Gastrocnemius medialis (tissue), 4 donors: ENCODE measurements at regions not wholly inside any gene's neighbourhood (a gene's known extent, or its start where the extent isn't known, plus 50 kb on each side); places are given as distances from the start of the nearest gene placed in this dataset.

Experiments
- ATAC-seq, 2 donors: fragments of 150-250 bp; one replicate each; pipeline ENCODE4 v1.9.1; 2016
- DNase-seq, 2 donors: peaks; one replicate each; pipeline ENCODE4 v3.0.0-alpha.2; 2019
- H3K27ac ChIP-seq, 4 donors: fragments of 200-600 bp; sonication (generic); 1 replicate in 1 of 4; 2 replicates in 3 of 4; pipeline ENCODE4 v1.5.1; 2016 to 2018; ENCODE audit warnings: mild to moderate bottlenecking in 2 of 4, moderate library complexity in 1 of 4
- H3K27me3 ChIP-seq, 3 donors: fragments of 200-600 bp; sonication (generic) in 2 of 3; 1 replicate in 1 of 3; 2 replicates in 2 of 3; pipeline versions ENCODE4 v1.5.1 to v1.6.0; 2016 to 2019; ENCODE audit warnings: mild to moderate bottlenecking in 1 of 3, moderate library complexity in 1 of 3
- H3K36me3 ChIP-seq, 2 donors: fragments of 200-600 bp; sonication (generic) in 1 of 2; one replicate each; pipeline ENCODE4 v1.5.1; 2017 to 2018
- H3K4me1 ChIP-seq, 2 donors: fragments of 200-600 bp; sonication (generic) in 1 of 2; one replicate each; pipeline ENCODE4 v1.5.1; 2016 to 2017; ENCODE audit warnings: mild to moderate bottlenecking in 2 of 2
- H3K4me3 ChIP-seq, 4 donors: fragments of 200-600 bp; sonication (generic) in 3 of 4; 1 replicate in 1 of 4; 2 replicates in 3 of 4; pipeline ENCODE4 v1.5.1; 2016 to 2019; ENCODE audit warnings: mild to moderate bottlenecking in 2 of 4
- H3K9me3 ChIP-seq, 3 donors: fragments of 200-600 bp; sonication (generic) in 2 of 3; 1 replicate in 1 of 3; 2 replicates in 2 of 3; pipeline ENCODE4 v1.5.1; 2016 to 2019
- POLR2A ChIP-seq, 2 donors: fragments of 450-650 bp; IDR thresholded peaks; one replicate each; pipeline ENCODE4 v1.6.1; 2017; ENCODE audit warnings: antibody characterized with exemption in 2 of 2, mild to moderate bottlenecking in 2 of 2, moderate library complexity in 2 of 2
- in situ Hi-C, 4 donors: fragments of 200-750 bp; cut with MboI; loops; one replicate each; pipeline versions ENCODE4 v1.15.0 to v1.8.0; 2017; ENCODE audit warnings: low sequenced_read_pairs in 4 of 4
- intact Hi-C: fragments of 100-400 bp; cut with DNase I; formaldehyde crosslinking; loops from one replicate; pipeline ENCODE4 v1.15.1; 2023; ENCODE audit warnings: low total_unique reads
- TF ChIP-seq, protein P1 (sequence below), 5 experiments: fragments of 450-650 bp in 3 of 5; fragments of 200-600 bp in 2 of 5; sonication (generic) in 2 of 5; IDR thresholded peaks in 4 of 5; conservative IDR thresholded peaks in 1 of 5; 1 replicate in 4 of 5; 2 replicates in 1 of 5; pipeline ENCODE4 v1.5.1; 2016 to 2019; ENCODE audit warnings: antibody characterized with exemption in 5 of 5, mild to moderate bottlenecking in 3 of 5, moderate library complexity in 3 of 5

DNA sequence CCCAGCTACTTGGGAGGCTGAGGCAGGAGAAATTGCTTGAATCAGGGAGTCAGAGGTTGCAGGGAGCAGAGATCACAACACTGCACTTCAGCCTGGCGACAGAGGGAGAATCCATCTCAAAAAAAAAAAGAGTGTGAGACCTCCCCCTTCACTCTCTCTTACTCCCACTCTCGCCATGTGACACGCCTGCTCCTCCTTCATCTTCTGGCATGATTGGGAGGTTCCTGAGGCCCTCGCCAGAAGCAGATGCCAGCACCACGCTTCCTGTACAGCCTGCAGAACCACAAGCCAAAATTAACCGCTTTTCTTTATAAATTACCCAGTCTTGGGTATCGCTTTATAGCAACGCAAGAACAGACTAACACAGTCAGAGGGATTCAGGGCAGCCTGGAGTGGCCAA lies 66.3 kb upstream of the CREB1 start:
- H3K27ac ChIP-seq = no peak overlapping the region
- no peak for DNase-seq
- no peak for TF ChIP-seq POLR2A (IDR thresholded peaks at IDR 0.05)
- TF ChIP-seq, protein P1, sequence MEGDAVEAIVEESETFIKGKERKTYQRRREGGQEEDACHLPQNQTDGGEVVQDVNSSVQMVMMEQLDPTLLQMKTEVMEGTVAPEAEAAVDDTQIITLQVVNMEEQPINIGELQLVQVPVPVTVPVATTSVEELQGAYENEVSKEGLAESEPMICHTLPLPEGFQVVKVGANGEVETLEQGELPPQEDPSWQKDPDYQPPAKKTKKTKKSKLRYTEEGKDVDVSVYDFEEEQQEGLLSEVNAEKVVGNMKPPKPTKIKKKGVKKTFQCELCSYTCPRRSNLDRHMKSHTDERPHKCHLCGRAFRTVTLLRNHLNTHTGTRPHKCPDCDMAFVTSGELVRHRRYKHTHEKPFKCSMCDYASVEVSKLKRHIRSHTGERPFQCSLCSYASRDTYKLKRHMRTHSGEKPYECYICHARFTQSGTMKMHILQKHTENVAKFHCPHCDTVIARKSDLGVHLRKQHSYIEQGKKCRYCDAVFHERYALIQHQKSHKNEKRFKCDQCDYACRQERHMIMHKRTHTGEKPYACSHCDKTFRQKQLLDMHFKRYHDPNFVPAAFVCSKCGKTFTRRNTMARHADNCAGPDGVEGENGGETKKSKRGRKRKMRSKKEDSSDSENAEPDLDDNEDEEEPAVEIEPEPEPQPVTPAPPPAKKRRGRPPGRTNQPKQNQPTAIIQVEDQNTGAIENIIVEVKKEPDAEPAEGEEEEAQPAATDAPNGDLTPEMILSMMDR (IDR thresholded peaks at IDR 0.05 in 4 of 5, conservative IDR thresholded peaks at IDR 0.05 in 1 of 5) = no peak
- no peaks in the 10 kb centered on the region for H3K27me3 ChIP-seq
- H3K4me1 ChIP-seq = no peaks in the 10 kb centered on the region
- in situ Hi-C loops (no loop called here), intact Hi-C loops (no loop called here)
- no peaks in the 10 kb centered on the region for H3K36me3 ChIP-seq
- no peak for ATAC-seq
- no peak overlapping the region for H3K4me3 ChIP-seq
- H3K9me3 ChIP-seq = no peaks in the 10 kb centered on the region

DNA sequence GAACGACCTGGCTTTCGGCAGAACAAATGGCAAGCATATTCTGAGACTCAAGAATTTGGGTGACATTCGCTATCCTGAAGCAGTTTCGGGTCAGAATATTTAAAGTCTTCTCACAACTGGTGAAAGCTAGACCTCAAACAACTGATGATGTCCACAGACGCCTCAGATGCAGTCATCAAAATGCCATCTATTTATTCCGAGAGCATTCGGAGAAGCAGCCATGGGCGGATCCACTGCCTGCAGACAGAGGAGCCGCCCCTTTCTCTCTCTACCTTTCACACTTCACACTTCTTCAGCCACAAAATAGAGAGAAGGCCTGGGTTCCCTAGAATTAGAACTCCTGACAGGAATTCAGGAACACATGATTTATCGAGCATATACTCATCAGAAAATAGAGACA lies 65.8 kb upstream of the CREB1 start:
- no peak overlapping the region for H3K27ac ChIP-seq
- in situ Hi-C loops (no loop called here), intact Hi-C loops (no loop called here)
- no peak overlapping the region for H3K4me3 ChIP-seq
- H3K4me1 ChIP-seq = no peaks in the 10 kb centered on the region
- no peak for DNase-seq
- no peaks in the 10 kb centered on the region for H3K36me3 ChIP-seq
- no peaks in the 10 kb centered on the region for H3K27me3 ChIP-seq
- no peak for ATAC-seq
- TF ChIP-seq, protein P1 (IDR thresholded peaks at IDR 0.05 in 4 of 5, conservative IDR thresholded peaks at IDR 0.05 in 1 of 5) = no peak
- TF ChIP-seq POLR2A (IDR thresholded peaks at IDR 0.05) = no peak
- H3K9me3 ChIP-seq = no peaks in the 10 kb centered on the region

DNA sequence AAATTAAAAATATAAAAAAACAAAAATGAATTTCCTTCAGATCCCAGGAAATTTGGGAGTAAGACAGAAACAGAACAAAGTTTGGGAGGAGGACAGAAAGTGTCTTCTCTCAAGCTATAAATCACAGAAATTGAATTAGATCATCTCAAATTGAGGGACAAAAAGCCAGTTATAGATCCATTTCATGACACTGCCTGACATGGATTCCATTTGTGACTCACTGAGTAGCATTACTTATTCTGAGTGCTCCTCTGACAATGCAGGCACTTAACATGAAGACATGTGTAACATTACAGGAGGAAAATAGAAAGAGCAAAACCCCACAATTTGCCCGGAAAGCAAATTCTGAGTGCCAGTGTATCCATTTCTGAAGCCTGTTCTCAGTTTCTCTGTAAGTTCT lies 63.9 kb upstream of the CREB1 start:
- H3K4me3 ChIP-seq = no peak overlapping the region
- in situ Hi-C loops = no loop called here
- TF ChIP-seq, protein P1 (IDR thresholded peaks at IDR 0.05 in 4 of 5, conservative IDR thresholded peaks at IDR 0.05 in 1 of 5) = no peak
- no peak for TF ChIP-seq POLR2A (IDR thresholded peaks at IDR 0.05)
- DNase-seq (no peak), ATAC-seq (no peak)
- intact Hi-C loops = no loop called here
- no peaks in the 10 kb centered on the region for H3K27me3 ChIP-seq
- H3K27ac ChIP-seq = no peak overlapping the region
- no peaks in the 10 kb centered on the region for H3K4me1 ChIP-seq
- H3K36me3 ChIP-seq = no peaks in the 10 kb centered on the region
- H3K9me3 ChIP-seq = no peaks in the 10 kb centered on the region

DNA sequence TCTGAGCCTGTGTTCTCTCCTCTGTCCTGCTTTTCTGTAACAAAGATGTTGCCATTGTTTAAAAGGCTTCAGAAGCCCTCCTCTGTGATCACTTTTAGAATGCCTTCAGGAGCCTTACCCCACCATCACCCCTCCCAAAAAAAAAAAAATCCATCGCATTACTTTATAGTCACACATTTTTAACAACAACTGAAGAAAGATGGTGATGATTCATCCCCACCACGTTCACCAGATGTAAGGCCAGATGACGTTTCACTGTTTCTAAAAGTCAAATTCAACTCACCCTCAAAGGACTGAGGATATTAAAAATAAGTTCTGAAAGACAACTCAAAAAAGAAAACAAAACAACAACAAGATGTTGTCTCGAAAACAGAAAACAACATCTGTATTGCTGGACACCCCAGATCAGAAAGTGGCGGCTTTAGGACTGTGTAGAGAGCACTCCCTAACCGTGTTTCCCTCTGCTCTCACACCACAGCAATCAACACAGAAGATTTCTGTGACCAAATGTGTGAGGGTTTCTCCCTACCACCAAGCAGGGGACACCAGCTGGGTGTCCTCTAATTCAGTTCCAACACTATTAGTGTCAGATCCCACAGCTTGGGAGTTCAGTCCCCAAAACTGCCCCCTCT lies 61.9 kb upstream of the CREB1 start:
- DNase-seq (no peak), ATAC-seq (no peak)
- Histone ChIP-seq H3K9me3 (no peaks in the 10 kb centered on the region), H3K4me1 (no peaks in the 10 kb centered on the region), H3K27me3 (no peaks in the 10 kb centered on the region), H3K4me3 (no peak overlapping the region), H3K27ac (no peak overlapping the region), H3K36me3 (no peaks in the 10 kb centered on the region)
- intact Hi-C loops = no loop called here
- TF ChIP-seq, protein P1 (IDR thresholded peaks at IDR 0.05 in 4 of 5, conservative IDR thresholded peaks at IDR 0.05 in 1 of 5) = no peak
- no peak for TF ChIP-seq POLR2A (IDR thresholded peaks at IDR 0.05)
- in situ Hi-C loops = no loop called here

DNA sequence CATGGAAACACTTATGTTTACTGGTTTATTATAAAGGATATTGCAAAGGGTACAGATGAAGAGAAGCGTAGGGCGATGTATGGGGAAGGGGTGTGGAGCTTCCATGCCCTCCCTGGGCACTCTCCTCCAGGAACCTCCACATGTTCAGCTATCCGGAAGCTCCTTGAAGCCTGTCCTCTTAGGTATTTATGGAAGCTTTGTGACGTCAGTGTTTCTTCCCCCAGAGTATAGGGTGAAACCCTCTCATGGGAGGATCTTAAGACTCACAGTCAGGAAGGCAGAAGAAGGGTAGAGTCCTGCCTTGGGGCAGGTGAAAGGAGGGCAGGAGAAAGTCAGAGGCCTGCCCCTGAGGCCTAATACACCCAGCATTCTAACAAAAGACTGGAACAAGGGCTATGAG lies 61.3 kb upstream of the CREB1 start:
- Histone ChIP-seq H3K9me3 (no peaks in the 10 kb centered on the region), H3K4me3 (no peak overlapping the region), H3K27me3 (no peaks in the 10 kb centered on the region), H3K36me3 (no peaks in the 10 kb centered on the region), H3K4me1 (no peaks in the 10 kb centered on the region), H3K27ac (no peak overlapping the region)
- intact Hi-C loops = no loop called here
- no peak for TF ChIP-seq POLR2A (IDR thresholded peaks at IDR 0.05)
- TF ChIP-seq, protein P1 (IDR thresholded peaks at IDR 0.05 in 4 of 5, conservative IDR thresholded peaks at IDR 0.05 in 1 of 5) = no peak
- in situ Hi-C loops = no loop called here
- DNase-seq = no peak
- ATAC-seq = no peak
